GM04504 (cell line): ENCODE measurements at regions not wholly inside any gene's neighbourhood (a gene's known extent, or its start where the extent isn't known, plus 50 kb on each side); places are given as distances from the start of the nearest gene placed in this dataset.
"Not testable (repeated sequence)": the region's sequence is repeated elsewhere in the genome, so short reads cannot be mapped to it uniquely, and the experiment has no call there.

ENCODE experiments used
- DNase-seq: peaks from one replicate; pipeline ENCODE4 v3.0.0-alpha.2; 2012; ENCODE audit warnings: low read depth

DNA sequence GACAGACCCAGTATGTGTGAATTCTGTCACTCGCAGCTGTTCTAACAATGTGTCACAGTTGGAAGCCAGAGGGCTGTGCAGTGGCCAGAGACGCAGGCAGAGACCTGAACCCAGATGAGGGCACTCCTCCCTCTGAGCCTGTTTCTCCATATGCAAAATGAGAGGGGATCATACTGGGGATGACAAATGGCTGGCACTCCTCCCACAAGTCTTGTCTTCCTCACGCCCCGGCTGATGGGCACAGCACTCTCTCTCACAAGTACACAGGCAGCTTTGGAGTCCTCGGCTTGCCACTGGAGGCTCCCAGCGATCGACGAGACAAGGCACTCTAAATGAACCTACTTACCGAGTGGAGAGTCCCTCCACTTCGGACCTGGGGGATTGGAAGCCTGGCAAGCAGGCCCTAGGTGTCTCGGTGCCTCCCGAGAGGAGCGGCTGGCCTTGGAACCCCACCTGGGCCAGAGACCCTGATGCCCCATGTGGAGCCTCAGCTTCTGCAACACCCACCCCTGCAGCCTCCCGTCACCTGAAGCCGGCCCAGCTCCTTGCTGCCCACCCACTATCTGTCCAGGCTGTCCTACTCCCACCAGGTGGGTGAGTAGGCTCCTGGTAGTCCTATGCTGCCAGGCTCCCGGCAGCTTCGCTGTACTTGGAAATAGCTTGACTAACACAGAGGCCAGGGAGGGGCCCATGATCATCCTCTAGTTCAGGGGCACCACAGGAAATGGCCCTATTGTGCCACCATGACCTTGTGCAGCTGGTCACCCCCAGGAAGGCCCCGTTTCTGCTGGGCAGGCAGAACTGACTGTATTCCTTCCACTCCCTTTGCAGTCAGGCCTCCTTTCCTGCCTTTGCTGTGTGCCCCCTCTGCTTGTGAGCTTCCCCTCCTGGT, 65.0 kb upstream of the IQSEC1 start:
- no peak for DNase-seq

DNA sequence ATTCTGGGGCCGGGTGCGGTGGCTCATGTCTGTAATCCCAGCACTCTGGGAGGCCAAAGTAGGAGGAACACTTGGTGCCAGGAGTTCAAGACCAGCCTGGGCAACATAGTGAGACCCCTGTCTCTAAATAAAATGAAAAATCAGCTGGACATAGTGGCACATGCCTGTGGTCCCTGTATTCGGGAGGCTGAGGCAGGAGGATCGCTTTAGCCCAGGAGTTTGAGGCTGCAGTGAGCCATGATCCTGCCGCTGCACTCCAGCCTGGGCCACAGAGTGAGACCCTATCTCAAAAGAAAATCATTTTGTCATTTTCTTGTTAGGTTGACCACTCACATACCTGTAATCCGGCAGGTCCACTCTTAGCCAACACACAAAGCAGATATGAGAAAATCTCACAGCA, 63.6 kb upstream of the IQSEC1 start:
- DNase-seq: not testable (repeated sequence)

DNA sequence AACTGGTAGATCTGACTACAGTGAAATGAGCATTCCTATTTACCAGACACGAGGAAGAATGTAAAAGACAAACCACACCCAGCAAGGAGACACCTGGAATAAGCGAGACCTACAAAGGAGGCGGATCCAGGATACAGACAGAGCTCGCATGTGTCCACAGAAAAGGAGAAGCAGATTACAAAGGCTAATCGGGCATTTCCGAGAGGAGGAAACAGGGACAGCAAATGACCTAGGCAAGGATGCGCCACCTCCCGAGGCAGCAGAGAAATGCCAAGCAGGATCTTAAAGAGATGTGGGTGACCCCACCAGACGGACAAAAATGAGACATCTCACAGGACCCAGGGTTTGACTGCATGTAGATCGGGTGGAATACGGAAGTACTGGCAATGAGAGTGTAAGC, 63.2 kb upstream of the IQSEC1 start:
- no peak for DNase-seq

DNA sequence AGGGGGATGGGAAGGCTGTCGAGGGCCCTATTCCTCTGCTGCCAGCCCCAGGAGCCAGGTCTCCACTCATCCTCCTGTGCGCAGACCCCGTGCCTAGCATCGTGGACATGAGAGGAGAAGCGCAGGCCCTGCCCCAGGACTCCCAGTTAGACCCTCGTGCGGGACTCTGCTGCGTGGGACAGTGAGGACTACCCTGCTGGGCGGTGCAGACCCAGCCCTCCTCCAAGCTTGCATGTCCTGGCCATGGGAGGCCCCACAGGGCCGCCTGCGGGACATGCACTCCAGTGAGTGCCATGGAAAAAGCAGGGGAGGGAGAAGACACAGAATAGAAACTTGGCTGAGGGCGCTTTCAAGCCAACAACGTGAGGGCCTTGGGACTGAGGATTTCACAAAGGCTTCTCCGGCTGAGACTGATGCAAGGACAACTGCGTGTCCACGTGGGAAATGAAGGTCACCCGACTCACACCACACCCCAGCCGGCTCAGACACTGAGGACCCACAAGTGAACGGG, 62.6 kb upstream of the IQSEC1 start:
- DNase-seq: no peak

DNA sequence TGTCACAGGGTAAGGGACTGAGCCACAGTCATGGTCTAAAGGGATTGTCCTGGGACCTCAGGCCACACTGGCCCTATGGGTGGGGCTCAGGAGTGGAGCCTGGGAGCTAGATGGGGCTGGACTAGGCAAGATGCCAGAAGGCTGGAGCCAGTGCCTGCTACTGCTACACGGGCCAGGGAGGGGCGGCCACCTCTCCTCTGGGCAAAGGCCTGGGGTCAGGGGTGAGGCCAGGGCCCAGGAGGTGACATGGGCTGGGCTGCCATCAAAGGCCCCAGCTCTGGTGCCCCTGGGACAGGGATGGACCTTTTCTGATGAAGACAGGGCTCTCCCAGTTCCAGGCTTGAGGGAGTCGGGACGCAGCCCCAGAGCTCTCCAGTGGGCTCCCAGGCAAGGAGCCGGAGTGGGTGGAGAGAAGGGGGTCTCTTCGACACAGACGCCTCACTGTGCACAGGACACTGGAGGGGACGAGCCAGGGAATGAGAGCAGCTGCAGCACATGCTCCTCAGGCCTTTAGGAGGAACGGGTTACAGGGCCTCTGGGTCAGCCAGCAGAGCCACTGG, 62.1 kb upstream of the IQSEC1 start:
- no peak for DNase-seq

DNA sequence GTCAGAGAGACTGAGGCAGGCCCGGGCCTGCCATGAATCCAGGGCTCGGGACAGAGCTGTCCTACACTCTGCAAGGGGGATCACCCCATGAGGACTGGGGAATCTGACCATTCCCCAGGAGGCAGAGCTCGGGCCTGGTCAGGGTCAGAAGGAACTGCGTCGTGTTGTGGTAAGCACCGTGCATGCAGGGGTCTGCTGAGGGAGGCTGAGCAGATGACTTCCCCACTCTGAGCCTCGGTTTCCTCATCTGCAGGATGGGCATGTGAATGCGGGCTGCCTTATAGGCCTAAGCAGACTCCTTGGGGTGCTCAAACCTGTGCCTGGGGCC, 61.6 kb upstream of the IQSEC1 start:
- DNase-seq: no peak

DNA sequence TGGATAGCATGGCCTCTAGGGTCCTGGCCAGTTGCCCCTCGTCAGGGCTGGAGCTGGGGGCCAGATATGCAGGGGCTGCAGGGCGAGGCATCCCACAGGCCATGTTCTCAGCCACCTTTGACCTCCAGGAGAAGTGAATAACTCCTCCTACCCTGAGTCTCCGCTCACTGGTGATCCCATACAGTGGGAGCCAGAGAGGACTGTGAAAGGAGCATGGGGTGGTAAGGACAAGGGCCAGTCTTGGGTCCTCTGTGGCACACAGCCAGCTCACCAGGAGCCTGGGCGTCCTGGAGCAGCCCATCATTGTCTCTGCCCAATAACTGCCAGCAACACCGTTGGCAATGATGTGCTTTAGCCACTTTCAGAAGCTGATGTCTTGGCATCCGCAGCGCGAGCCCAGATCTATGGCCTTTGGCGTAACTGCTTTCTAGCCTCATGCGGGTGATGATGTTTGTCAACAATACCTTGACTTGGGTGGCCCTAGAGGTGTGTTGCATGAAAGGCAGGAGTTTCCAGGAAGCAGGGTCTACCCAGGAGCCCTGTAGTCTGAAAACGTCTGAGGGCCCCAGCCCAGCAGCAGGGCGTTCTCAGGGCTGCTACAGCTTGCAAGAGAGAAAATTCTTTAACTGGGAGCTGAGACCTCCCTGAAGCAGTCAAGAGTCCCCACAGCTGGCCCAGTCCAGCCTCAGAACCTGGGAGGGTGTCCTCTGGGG, 61.1 kb upstream of the IQSEC1 start:
- DNase-seq: no peak

DNA sequence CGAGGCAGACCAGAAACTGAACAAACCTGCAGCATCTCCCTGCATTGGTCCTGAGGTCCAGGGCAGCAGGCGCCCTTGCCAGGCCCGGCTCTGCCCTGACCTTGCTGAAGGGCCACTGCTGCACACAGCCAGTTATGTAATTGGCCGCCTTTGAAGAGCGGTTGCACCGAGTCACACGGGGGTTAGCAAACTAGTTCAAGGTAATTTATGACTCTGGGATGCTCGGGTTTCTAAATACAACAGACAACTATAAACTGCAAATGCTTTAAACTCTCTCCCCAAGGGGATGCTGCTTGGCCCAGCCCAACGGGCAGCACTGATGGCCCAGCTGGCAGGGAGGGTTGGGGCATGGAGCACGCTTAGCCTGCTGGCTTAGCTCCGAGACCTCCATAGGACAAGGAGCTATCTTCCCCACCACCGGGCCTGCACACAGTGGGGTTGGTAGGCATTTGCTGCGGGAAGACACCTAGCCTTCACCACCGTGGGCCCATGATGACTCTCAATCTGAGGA, 60.3 kb upstream of the IQSEC1 start:
- DNase-seq: no peak

DNA sequence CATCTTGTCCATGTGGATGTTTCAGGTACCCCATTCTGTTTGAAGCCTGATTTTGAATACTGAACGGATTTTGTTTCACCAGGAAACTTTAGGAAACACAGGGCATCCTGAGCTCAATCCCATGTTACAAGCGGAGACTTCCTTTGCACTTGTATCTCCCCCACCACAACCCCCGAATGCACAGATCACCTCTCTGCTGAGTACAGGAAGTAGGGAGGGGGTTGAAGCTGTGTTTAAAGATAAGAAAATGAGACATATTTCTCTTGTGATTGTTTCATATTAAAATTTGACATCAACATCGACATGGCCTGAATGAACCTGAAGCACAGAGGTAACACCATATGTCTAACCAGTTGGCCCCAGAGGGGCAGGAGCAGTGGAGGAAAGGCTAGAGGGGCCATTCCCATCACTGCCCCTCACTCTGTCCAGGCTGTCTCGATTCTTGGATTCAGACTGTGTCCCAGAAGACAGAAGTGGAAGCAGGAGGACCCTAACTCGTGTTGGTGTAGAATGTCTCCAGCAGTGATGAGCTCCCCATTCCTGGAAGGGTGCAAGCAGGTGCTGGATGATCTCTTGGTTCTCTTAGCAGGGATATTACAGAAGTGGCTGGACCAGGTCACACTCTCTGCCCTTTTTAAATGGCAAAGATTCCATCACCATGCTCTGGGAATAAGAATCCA, 59.6 kb upstream of the IQSEC1 start:
- no peak for DNase-seq

DNA sequence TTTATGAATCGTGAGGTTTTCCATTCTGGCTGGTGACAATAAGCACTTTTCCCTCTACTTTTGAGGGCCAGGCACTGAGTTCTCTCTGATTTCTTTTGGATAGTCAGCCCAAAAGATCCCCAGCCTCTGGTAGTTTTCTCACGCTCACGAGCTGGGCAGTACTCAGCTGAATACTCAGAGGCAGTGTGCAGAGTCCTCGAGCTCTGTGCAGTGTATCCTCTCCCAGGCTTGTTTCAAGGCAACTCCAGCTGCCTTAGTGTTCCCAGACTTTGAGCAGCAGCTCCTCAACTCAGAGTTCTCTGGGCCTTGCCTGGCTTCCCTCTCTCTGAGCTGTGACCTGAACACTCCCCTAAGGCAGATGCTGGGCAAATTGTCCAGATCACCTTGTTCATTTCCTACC, 59.1 kb upstream of the IQSEC1 start:
- DNase-seq: no peak

DNA sequence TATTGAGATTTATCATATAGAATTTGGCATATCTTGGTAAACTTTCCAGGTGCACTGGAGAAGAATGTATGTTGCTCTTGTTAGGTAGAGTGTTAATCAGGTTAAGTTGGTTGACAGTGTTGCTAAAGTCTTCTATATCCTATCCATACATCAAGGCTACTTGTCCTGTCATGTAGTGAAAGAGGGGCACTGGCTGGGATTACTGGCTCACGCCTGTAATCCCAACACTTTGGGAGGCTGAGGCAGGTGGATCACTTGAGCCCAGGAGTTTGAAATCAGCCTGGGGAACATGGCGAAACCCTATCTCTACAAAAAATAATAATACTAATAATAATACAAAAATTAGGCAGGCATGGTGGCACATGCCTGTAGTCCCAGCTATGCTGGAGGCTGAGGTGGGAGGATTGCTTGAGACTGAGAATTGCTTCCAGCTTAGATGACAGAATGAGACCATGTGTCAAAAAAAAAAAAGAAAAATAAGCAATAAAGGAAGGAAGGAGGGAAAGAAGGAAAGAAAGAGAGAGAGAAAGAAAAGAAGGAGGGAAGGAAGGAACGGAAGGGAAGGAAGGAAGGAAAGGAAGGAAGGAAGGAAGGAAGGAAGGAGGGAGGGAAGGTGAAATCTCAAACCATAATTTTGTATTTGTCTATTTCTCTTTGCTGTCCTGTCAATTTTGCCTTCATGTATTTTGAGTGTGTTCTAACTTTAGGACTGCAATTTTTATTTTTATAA, 57.4 kb upstream of the IQSEC1 start:
- no peak for DNase-seq

DNA sequence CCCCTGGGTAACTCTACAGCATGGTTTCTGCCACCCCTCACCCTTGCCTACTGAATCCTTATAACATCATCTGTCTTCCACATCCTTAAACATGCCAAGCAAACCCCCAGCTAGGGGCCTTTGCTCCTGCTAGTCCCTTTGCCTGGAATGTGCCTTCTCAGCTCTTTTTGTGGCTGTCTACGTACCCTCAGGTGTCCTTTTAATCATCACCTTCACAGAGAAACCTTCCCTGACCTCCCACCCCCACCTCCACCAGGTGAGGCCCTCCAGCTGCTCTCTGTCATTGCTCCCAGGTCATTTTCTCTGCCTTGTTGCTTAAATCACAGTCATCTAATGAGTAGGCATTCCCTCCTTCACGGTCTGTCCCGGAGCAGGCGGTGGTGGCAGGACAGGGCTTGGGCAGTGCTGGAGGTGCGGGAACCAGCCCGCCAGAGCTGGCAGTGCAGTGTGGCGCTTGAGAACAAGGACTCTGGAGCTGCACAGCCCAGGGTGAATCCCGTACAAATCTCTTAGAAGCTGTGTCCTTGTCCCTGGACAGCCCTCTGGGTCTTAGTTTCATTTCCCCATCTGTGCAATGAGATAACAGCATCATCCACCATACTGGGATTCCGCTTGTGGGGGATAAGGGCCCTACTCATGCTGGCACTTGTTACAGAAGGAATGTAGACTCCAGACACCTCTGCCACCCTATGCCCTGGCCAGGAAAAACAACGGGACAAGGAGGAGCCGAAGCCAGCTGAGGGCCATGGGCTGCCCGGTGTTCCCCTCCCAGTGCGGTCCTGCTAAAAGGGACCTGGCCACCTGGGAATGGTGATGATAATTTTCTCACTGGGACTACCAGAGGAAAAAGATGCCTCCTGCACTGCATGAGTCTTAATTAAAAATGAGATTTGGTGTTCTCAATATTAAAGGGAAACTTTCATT, 52.1 kb upstream of the IQSEC1 start:
- DNase-seq: no peak

DNA sequence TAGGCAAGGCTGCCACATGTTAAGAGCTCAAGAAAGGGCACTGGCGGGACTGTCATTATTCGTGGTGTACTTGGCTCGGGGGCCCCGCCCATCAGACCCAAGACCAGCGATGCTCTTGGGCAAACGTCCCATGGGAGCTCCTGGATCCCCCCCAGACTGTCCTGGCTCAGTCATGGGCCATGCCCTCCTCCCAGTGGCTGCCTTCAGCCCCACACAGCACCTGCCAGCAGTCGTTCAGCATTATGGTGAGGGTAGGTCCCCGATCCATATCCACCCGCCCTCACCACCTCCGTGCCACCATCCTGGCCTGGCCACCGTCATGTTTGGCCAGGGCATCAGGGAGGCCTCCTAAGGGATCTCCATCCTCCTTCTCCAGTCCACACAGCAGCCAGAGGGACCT, 51.4 kb upstream of the IQSEC1 start:
- DNase-seq: no peak

DNA sequence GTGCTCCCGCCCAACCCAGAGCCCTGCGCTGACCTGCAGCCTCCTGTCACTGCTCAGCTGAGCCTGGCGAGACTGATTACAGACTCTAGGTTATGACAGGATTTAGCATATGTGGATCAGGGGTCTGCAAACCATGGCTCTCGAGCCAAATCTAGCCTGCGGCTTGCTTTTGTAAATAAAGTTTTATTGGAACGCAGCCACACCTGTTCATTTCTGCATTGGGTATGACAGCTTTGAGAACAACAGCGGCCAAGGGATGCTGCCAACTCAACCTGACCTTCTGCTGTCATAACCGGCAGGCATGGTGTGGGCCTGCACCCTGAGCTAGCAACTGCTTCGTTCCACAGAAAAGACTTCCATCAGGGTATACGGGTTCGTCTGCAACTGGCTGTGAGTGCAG, 50.5 kb upstream of the IQSEC1 start:
- DNase-seq: no peak

DNA sequence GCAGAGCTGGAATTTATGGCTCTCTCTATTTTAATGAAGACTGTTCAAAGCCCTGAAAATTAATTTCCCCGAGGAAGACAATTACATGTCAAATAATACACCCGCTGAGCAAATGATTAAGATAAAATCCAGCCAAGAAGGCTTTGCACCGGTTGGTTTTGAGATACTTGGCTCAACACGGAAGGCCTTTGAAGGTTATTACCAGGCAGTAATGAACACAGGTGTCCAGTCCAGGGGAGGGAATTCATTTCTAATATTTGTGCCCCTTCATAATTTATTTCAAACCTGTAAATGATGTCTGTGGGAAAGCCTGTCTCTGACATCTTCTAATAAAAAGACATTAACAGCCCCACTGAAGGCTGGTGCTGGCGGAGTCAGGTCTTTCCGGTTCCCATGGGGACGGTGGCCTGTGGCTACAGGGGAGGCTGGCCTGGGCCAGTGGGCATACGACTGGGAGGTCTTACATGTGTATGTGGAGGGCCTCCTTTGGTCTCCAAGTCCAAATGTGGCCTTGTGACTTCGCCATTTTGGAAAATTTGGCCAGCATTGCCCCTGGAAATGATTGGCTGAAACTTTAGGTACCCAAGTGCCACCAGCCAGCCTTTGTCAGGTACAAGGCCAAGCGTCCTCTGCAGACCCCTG, 49.9 kb upstream of the IQSEC1 start:
- no peak for DNase-seq
